ENCODE measurements at regions not wholly inside any gene's neighbourhood (a gene's known extent, or its start where the extent isn't known, plus 50 kb on each side); places are given as distances from the start of the nearest gene placed in this dataset.
"Not testable (repeated sequence)": the region's sequence is repeated elsewhere in the genome, so short reads cannot be mapped to it uniquely, and the experiment has no call there.

GRCh38 chr21:35748678-35749314 lies 311.5 kb downstream of the SETD4 start:
- DNase-seq (ENCODE audit: low read depth), result no peak

- no peak for DNase-seq (ENCODE audit: low read depth)
Measured at GRCh38 chr21:35743571-35743970, 316.8 kb downstream of the SETD4 start.

- no peak for DNase-seq (ENCODE audit: low read depth)
Measured at GRCh38 chr21:35738347-35738961, 321.9 kb downstream of the SETD4 start.

GRCh38 chr21:35737899-35738346 lies 322.4 kb downstream of the SETD4 start:
- peak; percentile 17 for DNase-seq (ENCODE audit: low read depth)

- DNase-seq (ENCODE audit: low read depth), result no peak
Measured at GRCh38 chr21:35737449-35737848, 322.9 kb downstream of the SETD4 start.

DNA sequence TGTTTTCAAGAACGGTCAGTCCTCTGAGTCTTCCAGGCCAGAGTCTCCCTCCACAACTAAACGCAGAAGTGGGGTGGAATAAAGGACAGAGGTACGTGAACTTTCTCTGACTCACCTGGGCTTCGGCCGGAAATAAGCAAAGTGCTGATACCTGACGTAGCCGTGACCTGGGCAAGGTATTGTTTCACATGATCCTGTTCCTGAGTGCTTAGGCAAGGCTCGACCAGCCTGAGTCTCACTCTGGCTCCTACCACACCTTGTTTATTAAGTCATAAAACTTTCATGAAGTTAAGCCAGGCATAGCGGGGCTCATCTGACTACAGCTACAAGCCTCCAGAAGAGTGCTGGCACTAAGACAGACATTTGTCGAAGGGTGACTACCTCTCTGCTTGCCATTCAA lies 327.5 kb downstream of the SETD4 start:
- no peak for DNase-seq (ENCODE audit: low read depth)

GRCh38 chr21:35730325-35730724 lies 330.0 kb downstream of the SETD4 start:
- no peak for DNase-seq (ENCODE audit: low read depth)

DNA sequence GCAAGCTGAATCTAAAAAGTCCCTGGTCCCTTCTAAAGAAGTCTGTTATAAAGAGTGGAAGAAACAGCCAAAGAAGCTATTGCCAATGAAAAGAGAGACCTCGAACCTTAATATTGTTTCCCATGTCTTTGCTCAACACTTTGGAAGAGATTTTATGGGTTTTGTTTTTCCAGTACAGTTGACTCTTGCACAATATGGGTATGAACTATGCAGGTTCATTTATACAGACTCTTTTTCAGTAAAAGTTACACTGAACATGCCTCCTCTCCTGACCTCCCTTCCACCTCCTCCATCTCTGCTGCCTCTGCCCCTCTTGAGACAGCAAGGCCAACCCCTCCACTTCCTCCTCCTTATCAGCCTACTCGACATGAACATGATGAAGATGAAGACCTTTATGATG lies 332.5 kb downstream of the SETD4 start:
- DNase-seq (ENCODE audit: low read depth), result no peak

GRCh38 chr21:35724156-35724555 lies 336.2 kb downstream of the SETD4 start:
- no peak for DNase-seq (ENCODE audit: low read depth)

GRCh38 chr21:35721701-35722100 lies 338.6 kb downstream of the SETD4 start:
- DNase-seq (ENCODE audit: low read depth), result no peak

GRCh38 chr21:35720208-35720731 lies 340.1 kb downstream of the SETD4 start:
- DNase-seq (ENCODE audit: low read depth), result no peak

DNA sequence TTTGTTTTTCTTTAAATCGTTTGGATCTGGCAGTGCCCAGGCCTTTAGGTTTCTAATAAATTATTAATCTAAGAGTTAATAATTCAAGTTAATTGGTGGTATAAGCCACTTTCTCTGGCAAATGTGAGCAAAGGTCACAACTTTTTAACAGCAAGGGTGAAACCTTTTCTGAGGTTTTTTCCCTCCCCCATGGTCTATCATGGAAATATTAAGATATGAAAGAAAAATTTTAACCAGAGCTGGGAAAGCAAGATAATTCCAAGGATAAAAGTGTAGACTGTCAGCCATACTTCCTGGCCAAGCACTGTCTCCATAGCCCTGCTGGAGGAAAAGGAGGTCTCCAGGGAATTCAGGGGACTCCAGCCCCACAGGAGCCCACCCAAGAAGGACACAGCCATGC lies 341.2 kb downstream of the SETD4 start:
- DNase-seq (ENCODE audit: low read depth), result no peak

DNA sequence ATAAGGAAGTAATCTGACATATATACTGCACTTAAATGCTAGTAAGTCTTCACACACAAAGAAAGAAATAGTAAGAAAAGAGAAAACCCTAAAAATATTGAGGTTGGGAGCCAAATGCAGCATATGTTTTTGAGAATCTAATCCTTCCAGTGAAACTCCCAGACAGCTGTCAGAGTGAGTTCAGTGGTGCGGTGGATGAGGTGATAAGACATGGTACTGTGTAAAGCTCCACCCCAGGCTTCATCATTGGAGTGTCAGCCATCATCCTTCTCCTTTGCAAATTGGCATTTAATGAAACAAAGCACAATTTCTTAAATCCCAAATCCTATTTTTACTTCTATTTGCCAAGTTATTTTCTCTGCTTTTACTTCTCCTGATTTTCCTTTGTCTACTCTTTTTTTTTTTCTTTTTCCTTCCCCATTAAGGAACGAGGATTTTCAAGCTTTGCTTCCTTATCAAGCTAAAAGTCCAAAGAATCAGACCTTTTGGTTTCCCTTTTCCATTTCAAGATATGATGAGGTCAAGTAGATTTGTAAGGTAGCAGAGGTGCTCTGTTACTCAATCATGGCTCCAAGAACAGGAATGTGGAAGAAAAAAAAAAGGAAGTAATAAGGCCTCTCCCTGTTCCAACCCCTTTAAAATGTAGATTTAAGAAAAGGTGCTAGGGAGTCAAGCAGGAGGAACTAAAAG lies 343.3 kb downstream of the SETD4 start:
- no peak for DNase-seq (ENCODE audit: low read depth)

DNA sequence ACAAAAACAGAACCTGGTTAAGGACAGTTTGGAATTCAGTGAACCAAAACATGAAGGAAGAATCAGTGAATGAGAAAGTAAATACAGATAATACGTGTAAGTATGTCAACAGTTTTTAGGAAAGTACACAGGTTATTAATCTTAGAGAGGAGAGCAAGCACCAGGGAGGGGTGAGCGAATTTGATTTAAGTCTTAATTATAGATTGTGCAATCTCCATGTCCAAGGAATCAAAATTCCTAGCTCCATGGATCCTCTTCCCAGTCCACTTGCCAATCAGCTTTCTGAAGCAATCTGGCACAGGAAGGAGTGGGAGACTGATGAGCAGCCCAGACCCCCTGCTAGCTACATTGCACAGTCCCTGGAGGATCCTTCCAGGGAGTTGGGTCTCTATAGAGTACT lies 346.4 kb downstream of the SETD4 start:
- no peak for DNase-seq (ENCODE audit: low read depth)

- no peak for DNase-seq (ENCODE audit: low read depth)
Measured at GRCh38 chr21:35711661-35712060, 348.7 kb downstream of the SETD4 start.

DNA sequence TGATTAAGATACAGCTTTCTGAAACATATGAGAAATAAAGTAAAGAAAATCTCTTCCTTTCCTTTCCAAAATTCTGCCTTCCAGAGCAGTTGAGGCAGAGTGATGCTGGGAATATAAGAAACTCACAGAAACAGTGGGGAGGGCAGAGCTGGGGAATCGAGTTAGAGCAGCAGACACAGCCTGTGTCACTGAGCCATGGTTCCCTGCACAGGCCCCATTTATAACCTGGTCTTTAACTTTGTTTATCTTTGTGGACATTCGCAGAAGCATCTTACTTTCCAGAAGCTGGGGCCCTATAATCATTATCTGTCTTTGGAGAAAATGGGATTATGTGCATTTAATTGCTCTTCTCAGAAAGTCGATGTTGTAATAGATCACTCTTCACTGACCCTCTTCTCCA lies 349.1 kb downstream of the SETD4 start:
- DNase-seq (ENCODE audit: low read depth), result no peak

- not testable (repeated sequence) for DNase-seq (ENCODE audit: low read depth)
Measured at GRCh38 chr21:35709990-35710389, 350.3 kb downstream of the SETD4 start.

- no peak for DNase-seq (ENCODE audit: low read depth)
Measured at GRCh38 chr21:35705888-35706287, 354.4 kb downstream of the SETD4 start.

- no peak for DNase-seq (ENCODE audit: low read depth)
Measured at GRCh38 chr21:35705237-35705887, 355.0 kb downstream of the SETD4 start.

DNA sequence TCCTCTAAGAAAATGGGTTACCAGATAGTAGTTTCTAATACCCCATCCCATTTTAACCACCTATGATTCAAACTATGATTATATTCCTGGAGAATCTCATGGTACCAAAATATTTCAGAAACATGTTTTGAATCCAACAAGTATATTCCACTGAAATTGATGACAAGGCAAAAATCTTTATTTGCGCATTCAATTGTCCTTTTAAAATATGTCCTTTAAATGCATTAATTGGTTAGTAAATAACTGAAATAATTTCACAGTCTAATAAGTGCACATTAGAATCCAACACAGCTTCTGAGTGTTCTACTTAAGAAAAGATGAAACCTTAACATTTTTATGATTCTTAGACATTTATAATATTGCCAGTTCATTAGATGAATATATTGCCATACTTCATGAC lies 356.6 kb downstream of the SETD4 start:
- DNase-seq (ENCODE audit: low read depth), result no peak

DNA sequence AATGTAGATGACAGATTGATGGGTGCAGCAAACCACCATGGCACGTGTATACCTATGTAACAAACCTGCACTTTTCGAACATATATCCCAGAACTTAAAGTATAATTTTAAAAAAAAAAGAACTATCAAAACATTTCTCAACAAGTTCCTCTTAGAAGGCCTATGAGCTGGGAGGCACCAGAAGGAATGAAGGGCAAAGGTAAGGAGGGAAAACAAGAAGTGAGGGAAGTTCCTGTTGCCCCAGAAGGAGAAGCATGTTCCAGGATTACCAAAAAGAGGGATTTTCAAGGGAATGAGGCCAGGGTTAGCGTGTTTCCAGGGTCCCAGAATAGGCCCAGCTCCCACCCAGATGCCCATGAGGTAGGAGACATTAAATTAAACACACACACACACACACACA lies 361.0 kb downstream of the SETD4 start:
- no peak for DNase-seq (ENCODE audit: low read depth)

DNA sequence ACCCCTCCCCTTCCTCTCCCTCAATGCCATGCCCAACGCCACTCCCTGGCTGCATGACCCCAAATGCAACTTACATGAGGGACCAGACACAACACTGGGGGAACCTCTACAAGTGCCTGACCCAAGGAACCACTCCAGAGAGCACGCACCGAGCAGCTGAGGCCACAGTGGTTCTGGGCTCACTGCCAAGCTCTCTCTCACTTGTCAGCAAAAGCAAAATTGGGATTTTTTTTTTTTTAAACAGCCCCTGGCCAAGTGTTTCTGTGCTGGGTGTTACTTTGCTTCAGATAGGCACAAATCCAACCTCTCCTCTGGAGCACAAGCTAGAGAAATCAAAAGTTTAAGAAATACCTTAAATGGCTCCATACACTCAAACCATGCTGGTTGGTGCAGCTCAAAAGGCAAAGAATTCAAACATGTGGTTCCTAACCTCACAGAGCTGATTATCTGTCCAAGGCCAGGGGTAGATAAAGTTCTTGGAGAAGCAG lies 363.0 kb downstream of the SETD4 start:
- DNase-seq (ENCODE audit: low read depth), result no peak

GRCh38 chr21:35696644-35697043 lies 363.7 kb downstream of the SETD4 start:
- no peak for DNase-seq (ENCODE audit: low read depth)
